ENCODE measurements at regions not wholly inside any gene's neighbourhood (a gene's known extent, or its start where the extent isn't known, plus 50 kb on each side); places are given as distances from the start of the nearest gene placed in this dataset.
"Not testable (repeated sequence)": the region's sequence is repeated elsewhere in the genome, so short reads cannot be mapped to it uniquely, and the experiment has no call there.

DNA sequence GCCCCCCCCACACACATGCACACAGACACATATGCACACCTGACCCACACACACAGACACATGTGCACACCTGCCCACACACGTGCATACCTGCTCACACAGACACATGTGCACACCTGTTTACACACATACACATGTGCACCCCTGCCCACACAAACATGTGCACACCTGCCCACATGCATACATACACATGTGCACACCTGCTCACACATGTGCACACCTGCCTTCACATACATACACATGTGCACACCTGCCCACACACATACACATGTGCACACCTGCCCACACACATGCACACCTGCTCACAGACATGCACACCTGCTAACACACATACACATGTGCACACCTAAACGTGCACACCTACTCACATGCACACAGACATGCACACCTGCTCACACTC is 147.0 kb upstream of the FOXD4L5 start:
- no peaks in the 10 kb centered on the region for H3K4me1 ChIP-seq (ENCODE audit: control insufficient read depth, insufficient read depth, low read length)
- no peaks in the 10 kb centered on the region for H3K27me3 ChIP-seq (ENCODE audit: control insufficient read depth, insufficient read depth, low read length)
- no peaks in the 10 kb centered on the region for H3K36me3 ChIP-seq (ENCODE audit: control insufficient read depth, insufficient read depth, low read length)
- H3K4me3 ChIP-seq (ENCODE audit: low read length) = no peak overlapping the region
- WGBS (ENCODE audit: insufficient coverage, low lambda C conversion rate) = no CpG with 5 or more reads among the region's 2 CpGs
- peaks cover 10% of the 10 kb centered on the region for H3K9me3 ChIP-seq (ENCODE audit: control insufficient read depth, low read depth, low read length)
- H3K27ac ChIP-seq (ENCODE audit: low read length) = no peak overlapping the region
- DNase-seq = no peak

DNA sequence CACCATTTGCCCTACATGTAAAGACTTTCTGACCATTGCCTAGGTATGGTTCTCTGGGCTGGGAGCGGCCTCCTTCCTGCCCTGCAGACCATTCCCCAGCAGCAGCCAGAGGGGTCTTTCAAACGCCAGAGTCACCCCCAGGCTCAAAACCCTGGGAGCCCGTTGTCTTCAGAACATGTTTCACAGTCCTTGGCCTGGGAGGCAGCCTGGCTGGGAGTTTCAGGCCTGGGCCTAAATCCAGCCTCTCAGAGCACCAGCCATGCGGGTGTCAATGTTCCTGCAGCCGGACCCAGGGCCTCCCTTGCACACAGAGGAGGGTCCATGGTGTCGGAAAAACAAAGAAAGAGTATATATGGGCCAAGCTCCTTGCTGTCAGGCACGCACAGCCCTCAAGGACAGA is 145.2 kb upstream of the FOXD4L5 start:
- Histone ChIP-seq H3K27ac (ENCODE audit: low read length) (no peak overlapping the region), H3K27me3 (ENCODE audit: control insufficient read depth, insufficient read depth, low read length) (no peaks in the 10 kb centered on the region), H3K4me3 (ENCODE audit: low read length) (no peak overlapping the region), H3K9me3 (ENCODE audit: control insufficient read depth, low read depth, low read length) (peaks cover 21% of the 10 kb centered on the region), H3K4me1 (ENCODE audit: control insufficient read depth, insufficient read depth, low read length) (no peaks in the 10 kb centered on the region), H3K36me3 (ENCODE audit: control insufficient read depth, insufficient read depth, low read length) (no peaks in the 10 kb centered on the region)
- WGBS (ENCODE audit: insufficient coverage, low lambda C conversion rate) = no CpG with 5 or more reads among the region's 7 CpGs
- DNase-seq = no peak

DNA sequence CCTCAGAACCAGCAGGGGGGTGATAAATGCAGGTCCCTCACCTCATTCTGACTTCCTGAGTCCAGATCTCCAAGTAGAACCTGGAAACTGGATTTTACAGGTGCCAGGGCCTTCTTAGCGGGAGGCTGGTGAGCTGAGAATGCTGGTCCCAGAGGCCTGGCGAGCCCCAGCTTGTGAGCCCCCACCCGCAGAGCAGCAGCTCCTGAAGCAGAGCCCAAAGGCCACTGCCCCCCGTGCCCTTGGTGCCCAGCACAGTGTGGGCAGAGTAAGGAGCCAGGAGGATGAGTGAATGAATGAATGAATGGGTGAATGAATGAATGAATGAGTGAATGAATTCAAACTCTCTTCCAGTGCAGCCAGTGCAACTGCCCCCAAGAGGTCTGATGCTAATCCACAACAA is 142.4 kb upstream of the FOXD4L5 start:
- H3K4me3 ChIP-seq (ENCODE audit: low read length); H3K4me1 ChIP-seq (ENCODE audit: control insufficient read depth, insufficient read depth, low read length); H3K36me3 ChIP-seq (ENCODE audit: control insufficient read depth, insufficient read depth, low read length); H3K27me3 ChIP-seq (ENCODE audit: control insufficient read depth, insufficient read depth, low read length); H3K27ac ChIP-seq (ENCODE audit: low read length); DNase-seq: not testable (repeated sequence)
- H3K9me3 ChIP-seq (ENCODE audit: control insufficient read depth, low read depth, low read length) = peaks cover 15% of the 10 kb centered on the region
- no CpG with 5 or more reads among the region's 4 CpGs for WGBS (ENCODE audit: insufficient coverage, low lambda C conversion rate)

DNA sequence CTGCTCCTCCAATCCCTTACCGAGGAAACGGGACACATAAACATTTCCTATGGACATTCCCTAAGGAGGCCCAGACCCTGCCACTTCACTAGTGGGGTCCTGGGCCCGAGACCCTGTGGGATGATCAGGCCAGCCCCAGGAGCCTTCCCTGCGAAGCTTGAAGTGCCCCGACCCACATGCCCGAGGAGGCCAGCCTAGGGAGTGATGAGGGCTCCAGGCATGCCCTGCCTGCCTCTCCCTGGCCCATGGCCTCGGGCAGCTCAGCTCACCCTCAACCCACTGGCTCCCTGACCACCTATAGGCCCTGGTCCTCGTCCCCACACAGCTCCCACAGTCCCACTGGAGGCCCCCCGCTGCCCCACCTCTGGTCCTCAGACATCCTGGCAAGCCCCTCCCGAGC is 141.8 kb upstream of the FOXD4L5 start:
- not testable (repeated sequence) for H3K4me3 ChIP-seq (ENCODE audit: low read length); H3K27ac ChIP-seq (ENCODE audit: low read length); H3K36me3 ChIP-seq (ENCODE audit: control insufficient read depth, insufficient read depth, low read length); H3K4me1 ChIP-seq (ENCODE audit: control insufficient read depth, insufficient read depth, low read length); H3K27me3 ChIP-seq (ENCODE audit: control insufficient read depth, insufficient read depth, low read length); DNase-seq
- peaks cover 15% of the 10 kb centered on the region for H3K9me3 ChIP-seq (ENCODE audit: control insufficient read depth, low read depth, low read length)
- WGBS (ENCODE audit: insufficient coverage, low lambda C conversion rate) = no CpG with 5 or more reads among the region's 10 CpGs

DNA sequence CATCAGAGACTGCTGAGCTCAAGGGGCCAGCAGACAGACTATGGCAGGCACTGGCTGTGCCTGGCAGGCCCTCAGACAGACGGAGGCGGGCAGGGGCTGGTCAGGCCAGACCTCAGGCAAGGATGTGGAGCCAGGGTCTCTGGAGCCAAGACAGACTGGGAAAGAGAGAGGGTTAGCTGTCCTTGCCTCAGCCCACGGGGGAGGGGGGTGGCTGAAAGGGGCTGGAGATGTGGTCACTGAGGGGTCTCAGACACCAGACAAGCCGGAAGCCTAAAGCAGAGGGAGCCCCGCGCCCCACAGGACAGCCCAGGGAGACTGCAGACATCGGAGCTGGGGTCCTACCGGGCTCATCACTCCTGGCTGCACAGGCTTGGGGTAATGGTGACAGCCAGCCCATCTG is 141.2 kb upstream of the FOXD4L5 start:
- Histone ChIP-seq H3K36me3 (ENCODE audit: control insufficient read depth, insufficient read depth, low read length) (no peaks in the 10 kb centered on the region), H3K27ac (ENCODE audit: low read length) (no peak overlapping the region), H3K27me3 (ENCODE audit: control insufficient read depth, insufficient read depth, low read length) (no peaks in the 10 kb centered on the region), H3K9me3 (ENCODE audit: control insufficient read depth, low read depth, low read length) (peaks cover 15% of the 10 kb centered on the region), H3K4me1 (ENCODE audit: control insufficient read depth, insufficient read depth, low read length) (no peaks in the 10 kb centered on the region), H3K4me3 (ENCODE audit: low read length) (no peak overlapping the region)
- no CpG with 5 or more reads among the region's 8 CpGs for WGBS (ENCODE audit: insufficient coverage, low lambda C conversion rate)
- no peak for DNase-seq

DNA sequence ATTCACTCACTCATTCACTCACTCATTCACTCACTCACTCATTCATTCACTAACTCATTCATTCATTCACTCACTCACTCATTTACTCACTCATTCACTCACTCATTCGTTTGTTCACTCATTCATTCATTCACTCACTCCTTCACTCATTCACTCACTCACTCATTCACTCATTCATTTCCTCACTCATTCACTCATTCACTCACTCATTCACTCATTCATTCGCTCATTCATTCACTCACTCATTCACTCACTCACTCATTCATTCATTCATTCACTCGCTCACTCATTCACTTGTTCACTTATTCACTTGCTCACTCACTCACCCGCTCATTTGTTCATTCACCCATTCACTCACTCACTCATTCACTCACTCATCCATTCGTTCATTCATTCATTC is 140.2 kb upstream of the FOXD4L5 start:
- 66% methylated on average over 5 of the region's 5 CpGs for WGBS (ENCODE audit: insufficient coverage, low lambda C conversion rate)
- H3K9me3 ChIP-seq (ENCODE audit: control insufficient read depth, low read depth, low read length) = peaks cover 15% of the 10 kb centered on the region
- H3K4me3 ChIP-seq (ENCODE audit: low read length); H3K27me3 ChIP-seq (ENCODE audit: control insufficient read depth, insufficient read depth, low read length); H3K27ac ChIP-seq (ENCODE audit: low read length); DNase-seq; H3K4me1 ChIP-seq (ENCODE audit: control insufficient read depth, insufficient read depth, low read length); H3K36me3 ChIP-seq (ENCODE audit: control insufficient read depth, insufficient read depth, low read length): not testable (repeated sequence)

DNA sequence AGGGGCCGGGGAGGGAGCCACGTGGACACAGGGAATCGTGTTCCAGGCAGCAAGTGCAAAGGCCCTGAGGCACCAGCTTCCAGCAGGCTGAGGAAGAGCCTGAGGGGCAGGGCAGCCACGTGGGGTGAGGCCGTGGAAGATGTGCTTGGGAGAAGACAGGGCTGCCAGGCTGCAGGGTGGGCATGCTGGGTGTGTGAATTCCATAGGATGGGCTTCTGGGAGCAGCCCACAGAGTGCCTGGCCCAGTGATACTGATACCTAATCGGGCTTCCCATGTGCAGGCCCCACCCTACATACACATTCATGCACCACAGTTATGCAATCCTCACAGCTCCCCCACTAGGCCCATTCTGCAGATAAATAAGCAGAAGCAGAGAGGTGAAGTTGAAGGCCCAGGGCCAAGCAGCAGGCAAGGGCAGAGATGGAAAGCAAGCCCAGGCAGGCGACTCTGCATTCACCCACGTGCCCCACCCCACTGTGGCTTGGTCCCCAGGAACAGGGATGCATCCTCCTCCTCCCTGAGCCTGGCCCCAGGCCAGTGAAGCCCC is 139.5 kb upstream of the FOXD4L5 start:
- peaks cover 10% of the 10 kb centered on the region for H3K9me3 ChIP-seq (ENCODE audit: control insufficient read depth, low read depth, low read length)
- no CpG with 5 or more reads among the region's 8 CpGs for WGBS (ENCODE audit: insufficient coverage, low lambda C conversion rate)
- not testable (repeated sequence) for H3K36me3 ChIP-seq (ENCODE audit: control insufficient read depth, insufficient read depth, low read length)

DNA sequence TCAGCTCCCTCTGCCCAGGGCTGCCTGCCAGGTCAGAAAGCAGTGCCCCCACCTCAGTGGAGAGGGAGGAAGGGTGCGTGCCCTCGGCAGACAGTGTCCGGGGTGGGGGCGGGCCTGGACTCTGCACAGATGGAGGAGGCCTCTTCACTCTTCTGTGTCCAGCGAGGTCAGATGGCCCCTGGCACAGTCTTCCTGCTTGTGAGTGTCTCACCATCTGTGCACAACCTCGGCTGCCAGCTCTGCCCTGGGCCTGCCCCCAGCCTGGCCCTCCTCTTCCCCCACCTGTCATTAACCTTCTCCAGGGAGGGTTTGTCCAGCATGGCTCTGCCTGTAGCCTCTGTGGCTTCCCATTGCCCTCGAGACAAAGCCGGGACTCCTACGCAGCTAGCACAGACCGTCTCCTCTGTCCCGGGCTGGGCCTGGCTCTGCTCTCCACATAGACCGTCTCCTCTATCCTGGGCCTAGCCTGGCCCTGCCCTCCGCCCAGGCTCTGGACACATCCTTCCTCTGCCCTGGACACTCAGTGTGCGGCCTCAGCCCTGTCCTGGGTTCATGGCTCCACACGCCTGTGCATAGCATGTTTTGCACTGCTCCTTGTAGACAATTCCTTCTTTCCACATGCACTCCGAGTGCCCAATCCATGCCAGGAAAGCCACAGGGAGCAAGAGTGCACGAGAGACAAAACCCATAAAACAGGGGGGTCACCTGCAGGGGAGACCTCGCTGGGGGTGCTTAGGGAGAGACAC is 138.9 kb upstream of the FOXD4L5 start:
- not testable (repeated sequence) for H3K27ac ChIP-seq (ENCODE audit: low read length); H3K4me3 ChIP-seq (ENCODE audit: low read length); H3K27me3 ChIP-seq (ENCODE audit: control insufficient read depth, insufficient read depth, low read length); H3K36me3 ChIP-seq (ENCODE audit: control insufficient read depth, insufficient read depth, low read length); DNase-seq; H3K4me1 ChIP-seq (ENCODE audit: control insufficient read depth, insufficient read depth, low read length)
- peaks cover 10% of the 10 kb centered on the region for H3K9me3 ChIP-seq (ENCODE audit: control insufficient read depth, low read depth, low read length)
- WGBS (ENCODE audit: insufficient coverage, low lambda C conversion rate) = no CpG with 5 or more reads among the region's 18 CpGs

More for the DNA sequence above, 139.5 kb upstream of the FOXD4L5 start:
- not testable (repeated sequence) for DNase-seq; H3K27ac ChIP-seq (ENCODE audit: low read length); H3K27me3 ChIP-seq (ENCODE audit: control insufficient read depth, insufficient read depth, low read length); H3K4me1 ChIP-seq (ENCODE audit: control insufficient read depth, insufficient read depth, low read length); H3K4me3 ChIP-seq (ENCODE audit: low read length)

DNA sequence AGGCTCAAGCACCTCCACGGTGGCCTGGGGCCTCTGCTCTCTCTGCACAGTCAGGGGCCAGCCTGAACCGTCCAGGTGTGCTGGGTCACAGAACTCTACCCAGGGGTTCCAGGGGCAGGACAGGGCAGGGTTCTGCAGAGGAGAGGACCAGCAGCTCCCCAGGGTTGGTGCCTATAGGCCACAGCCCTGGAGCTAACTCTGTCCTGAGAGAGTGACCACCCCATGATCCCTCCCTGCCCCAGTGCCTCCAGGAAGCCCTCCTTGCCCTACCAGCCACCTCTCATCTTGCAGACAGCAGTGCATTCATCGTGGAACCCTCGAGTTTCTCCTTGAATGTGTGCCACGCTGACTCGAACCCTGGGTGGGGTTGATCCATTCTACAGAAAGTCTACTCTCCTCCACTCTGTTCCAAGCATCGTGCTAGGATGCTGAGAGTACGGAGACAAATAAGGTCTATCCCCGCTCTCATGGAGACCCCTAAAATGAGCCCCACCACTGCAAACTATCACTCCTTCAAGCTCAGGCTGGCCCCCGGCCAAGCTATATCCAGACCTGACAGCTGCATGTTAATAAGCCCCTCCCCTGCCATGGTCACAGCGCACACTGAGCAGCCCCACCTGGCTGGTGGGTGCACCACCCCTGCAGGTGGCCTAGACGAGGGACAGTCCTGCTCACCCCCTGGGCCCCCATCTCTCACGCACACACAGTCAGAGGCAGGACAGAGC is 138.1 kb upstream of the FOXD4L5 start:
- H3K36me3 ChIP-seq (ENCODE audit: control insufficient read depth, insufficient read depth, low read length); H3K27me3 ChIP-seq (ENCODE audit: control insufficient read depth, insufficient read depth, low read length); H3K27ac ChIP-seq (ENCODE audit: low read length); DNase-seq; H3K4me3 ChIP-seq (ENCODE audit: low read length); H3K4me1 ChIP-seq (ENCODE audit: control insufficient read depth, insufficient read depth, low read length): not testable (repeated sequence)
- WGBS (ENCODE audit: insufficient coverage, low lambda C conversion rate) = no CpG with 5 or more reads among the region's 13 CpGs
- H3K9me3 ChIP-seq (ENCODE audit: control insufficient read depth, low read depth, low read length) = peaks cover 10% of the 10 kb centered on the region

DNA sequence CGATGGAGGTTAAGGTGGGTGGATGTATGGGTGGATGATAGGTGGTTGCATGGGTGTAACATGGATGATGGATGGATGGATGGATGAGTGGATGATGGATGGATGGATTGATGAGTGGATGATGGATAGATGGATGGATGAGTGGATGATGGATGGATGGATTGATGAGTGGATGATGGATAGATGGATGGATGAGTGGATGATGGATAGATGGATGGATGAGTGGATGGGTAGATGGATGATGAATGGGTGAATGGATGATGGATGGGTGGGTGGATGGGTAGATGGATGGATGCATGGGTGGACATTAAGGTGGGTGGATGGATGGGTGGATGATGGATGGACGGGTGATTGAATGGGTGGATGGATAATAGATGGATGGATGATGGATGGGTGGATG is 136.5 kb upstream of the FOXD4L5 start:
- H3K4me1 ChIP-seq (ENCODE audit: control insufficient read depth, insufficient read depth, low read length); H3K27me3 ChIP-seq (ENCODE audit: control insufficient read depth, insufficient read depth, low read length); H3K27ac ChIP-seq (ENCODE audit: low read length); DNase-seq; H3K4me3 ChIP-seq (ENCODE audit: low read length); H3K36me3 ChIP-seq (ENCODE audit: control insufficient read depth, insufficient read depth, low read length); H3K9me3 ChIP-seq (ENCODE audit: control insufficient read depth, low read depth, low read length): not testable (repeated sequence)
- WGBS (ENCODE audit: insufficient coverage, low lambda C conversion rate) = 72% methylated on average over 2 of the region's 2 CpGs
